GM23248 (cell line): ENCODE measurements at regions not wholly inside any gene's neighbourhood (a gene's known extent, or its start where the extent isn't known, plus 50 kb on each side); places are given as distances from the start of the nearest gene placed in this dataset.

ENCODE experiments used
- DNase-seq: peaks from one replicate; pipeline ENCODE4 v3.0.0-alpha.2; 2015
- H2AFZ ChIP-seq: fragments of 200-600 bp; sonication (generic); 2 replicates; pipeline ENCODE4 v1.6.1; 2016; ENCODE audit warnings: antibody characterized with exemption
- H3F3A ChIP-seq: fragments of 200-600 bp; sonication (generic); 2 replicates; pipeline ENCODE4 v1.6.1; 2016; ENCODE audit warnings: mild to moderate bottlenecking, antibody characterized with exemption, mixed run types; ENCODE audit not compliant: insufficient read depth
- H3K27ac ChIP-seq: fragments of 200-600 bp; sonication (generic); 2 replicates; pipeline ENCODE4 v1.5.1; 2016; ENCODE audit warnings: mild to moderate bottlenecking
- H3K27me3 ChIP-seq: fragments of 200-600 bp; sonication (generic); replicated peaks from 2 replicates; pipeline ENCODE4 v1.6.1; 2016; ENCODE audit warnings: mild to moderate bottlenecking; ENCODE audit not compliant: insufficient read depth
- H3K36me3 ChIP-seq: fragments of 200-600 bp; sonication (generic); 2 replicates; pipeline ENCODE4 v1.6.1; 2016; ENCODE audit warnings: low read depth, mild to moderate bottlenecking
- H3K4me1 ChIP-seq: fragments of 200-600 bp; sonication (generic); 2 replicates; pipeline ENCODE4 v1.6.1; 2016; ENCODE audit warnings: mild to moderate bottlenecking; ENCODE audit not compliant: insufficient read depth
- H3K4me2 ChIP-seq: fragments of 200-600 bp; sonication (generic); one replicate; pipeline ENCODE4 v1.6.1; 2016; ENCODE audit warnings: mild to moderate bottlenecking; ENCODE audit not compliant: unreplicated experiment
- H3K4me3 ChIP-seq: fragments of 200-600 bp; sonication (generic); 2 replicates; pipeline ENCODE4 v1.5.1; 2016; ENCODE audit warnings: mild to moderate bottlenecking
- H3K79me2 ChIP-seq: fragments of 200-600 bp; sonication (generic); 2 replicates; pipeline ENCODE4 v1.6.1; 2016; ENCODE audit warnings: mild to moderate bottlenecking; ENCODE audit not compliant: insufficient read depth
- H3K9ac ChIP-seq: fragments of 200-600 bp; sonication (generic); 2 replicates; pipeline ENCODE4 v1.6.1; 2016; ENCODE audit warnings: mild to moderate bottlenecking
- H3K9me2 ChIP-seq: fragments of 200-600 bp; sonication (generic); 2 replicates; pipeline ENCODE4 v1.6.1; 2016; ENCODE audit warnings: mixed run types, mild to moderate bottlenecking, moderate library complexity; ENCODE audit not compliant: insufficient read depth
- H3K9me3 ChIP-seq: fragments of 200-600 bp; sonication (generic); one replicate; pipeline ENCODE4 v1.6.1; 2017; ENCODE audit warnings: low read depth
- H4K20me1 ChIP-seq: fragments of 200-600 bp; sonication (generic); 2 replicates; pipeline ENCODE4 v1.6.0; 2016; ENCODE audit not compliant: insufficient read depth
- EZH2 ChIP-seq: fragments of 200-600 bp; sonication (generic); IDR thresholded peaks from 2 replicates; pipeline ENCODE4 v1.6.1; 2018; ENCODE audit warnings: antibody characterized with exemption, mild to moderate bottlenecking; ENCODE audit not compliant: insufficient read depth, poor library complexity, severe bottlenecking
- EZH2phosphoT487 ChIP-seq: fragments of 200-600 bp; sonication (generic); IDR thresholded peaks from 2 replicates; pipeline ENCODE4 v1.6.1; 2018; ENCODE audit warnings: antibody characterized with exemption, moderate library complexity, mild to moderate bottlenecking, low read depth; ENCODE audit not compliant: insufficient read depth
- WGBS, 2 experiments: methylation state at CpG; one replicate each; pipeline ENCODE4 v1.1.6; 2015 to 2017; ENCODE audit warnings: low lambda C conversion rate in 2 of 2, low coverage in 1 of 2; ENCODE audit errors: missing lambda C conversion rate in 2 of 2; 5-methylcytosine and 5-hydroxymethylcytosine counted together
- in situ Hi-C: fragments of 300-500 bp; cut with MboI; formaldehyde crosslinking; loops from 2 replicates; pipeline ENCODE4 v1.15.0; 2020

GRCh38 chr2:128548461-128548891, 229.8 kb upstream of the HS6ST1 start:
- no peak overlapping the region for H2AFZ ChIP-seq
- TF ChIP-seq EZH2 (no peak), EZH2phosphoT487 (no peak)
- 92 to 94% methylated on average over 9 of the region's 9 CpGs for WGBS, 2 experiments
- no peaks in the 10 kb centered on the region for H3K9me3 ChIP-seq
- H3K27ac ChIP-seq: no peak overlapping the region
- H3K79me2 ChIP-seq: no peaks in the 10 kb centered on the region
- H3K36me3 ChIP-seq: no peaks in the 10 kb centered on the region
- DNase-seq: no peak
- no peaks in the 10 kb centered on the region for H3K4me1 ChIP-seq
- H4K20me1 ChIP-seq: no peaks in the 10 kb centered on the region
- H3K4me3 ChIP-seq: no peak overlapping the region
- H3K9ac ChIP-seq: no peak overlapping the region
- H3K9me2 ChIP-seq: no peaks in the 10 kb centered on the region
- in situ Hi-C loops: no loop called here
- no peaks in the 10 kb centered on the region for H3F3A ChIP-seq
- H3K4me2 ChIP-seq: no peak overlapping the region
- no peaks in the 10 kb centered on the region for H3K27me3 ChIP-seq

- TF ChIP-seq EZH2phosphoT487: no peak
- TF ChIP-seq EZH2: no peak
These were observed 230.4 kb upstream of the HS6ST1 start for GRCh38 chr2:128549094-128549493.

GRCh38 chr2:128549646-128550260, 231.1 kb upstream of the HS6ST1 start:
- no peak overlapping the region for H3K4me3 ChIP-seq
- no peak overlapping the region for H2AFZ ChIP-seq
- H3K9me3 ChIP-seq: no peaks in the 10 kb centered on the region
- no peak overlapping the region for H3K27ac ChIP-seq
- H3K4me2 ChIP-seq: no peak overlapping the region
- no peaks in the 10 kb centered on the region for H4K20me1 ChIP-seq
- H3K9me2 ChIP-seq: no peaks in the 10 kb centered on the region
- in situ Hi-C loops: no loop called here
- H3K79me2 ChIP-seq: no peaks in the 10 kb centered on the region
- H3K36me3 ChIP-seq: no peaks in the 10 kb centered on the region
- H3K4me1 ChIP-seq: no peaks in the 10 kb centered on the region
- 76 to 81% methylated on average over 9 to 11 of the region's 11 CpGs for WGBS, 2 experiments
- no peak overlapping the region for H3K9ac ChIP-seq
- TF ChIP-seq EZH2phosphoT487: no peak
- no peak for TF ChIP-seq EZH2
- no peaks in the 10 kb centered on the region for H3K27me3 ChIP-seq
- H3F3A ChIP-seq: no peaks in the 10 kb centered on the region
- no peak for DNase-seq

More at GRCh38 chr2:128549094-128549493, 230.4 kb upstream of the HS6ST1 start:
- Histone ChIP-seq H3K4me3 (no peak overlapping the region), H3K9ac (no peak overlapping the region), H3K36me3 (no peaks in the 10 kb centered on the region), H3K9me2 (no peaks in the 10 kb centered on the region), H2AFZ (no peak overlapping the region), H3K9me3 (no peaks in the 10 kb centered on the region), H3K27me3 (no peaks in the 10 kb centered on the region), H3F3A (no peaks in the 10 kb centered on the region), H4K20me1 (no peaks in the 10 kb centered on the region), H3K79me2 (no peaks in the 10 kb centered on the region), H3K4me2 (no peak overlapping the region), H3K27ac (no peak overlapping the region), H3K4me1 (no peaks in the 10 kb centered on the region)
- peak; percentile 8 for DNase-seq
- WGBS, 2 experiments: 96 to 97% methylated on average over 5 of the region's 5 CpGs
- in situ Hi-C loops: no loop called here

- Histone ChIP-seq H2AFZ (no peak overlapping the region), H3K4me1 (no peaks in the 10 kb centered on the region), H3K4me3 (no peak overlapping the region), H3K27ac (no peak overlapping the region), H3K9ac (no peak overlapping the region), H4K20me1 (no peaks in the 10 kb centered on the region), H3K4me2 (no peak overlapping the region), H3K79me2 (no peaks in the 10 kb centered on the region), H3K9me2 (no peaks in the 10 kb centered on the region), H3K27me3 (no peaks in the 10 kb centered on the region), H3K9me3 (no peaks in the 10 kb centered on the region), H3K36me3 (no peaks in the 10 kb centered on the region), H3F3A (no peaks in the 10 kb centered on the region)
- DNase-seq: no peak
- in situ Hi-C loops: no loop called here
- 87 to 89% methylated on average over 6 of the region's 6 CpGs for WGBS, 2 experiments
- no peak for TF ChIP-seq EZH2phosphoT487
- TF ChIP-seq EZH2: no peak
These were observed 231.7 kb upstream of the HS6ST1 start for GRCh38 chr2:128550389-128550788.
